HCT116 (cell line): ENCODE measurements at regions not wholly inside any gene's neighbourhood (a gene's known extent, or its start where the extent isn't known, plus 50 kb on each side); places are given as distances from the start of the nearest gene placed in this dataset.

Experiments
- ATAC-seq: fragments of 200-7000 bp; cut with Tn5 transposase; 2 replicates; pipeline ENCODE4 v1.9.1; 2020; ENCODE audit warnings: mild to moderate bottlenecking, moderate library complexity
- BruUV-seq: library from RNA; stranded (reverse); fragments of 400-500 nt; replicated peaks from 2 replicates; lab custom pipeline; 2021; lab: Mats Ljungman, UMichigan
- CTCF ChIA-PET: fragments of 300-600 bp; sonication (Branson Sonifier 250); formaldehyde crosslinking; loops from one replicate; lab custom pipeline; 2021; ENCODE audit warnings: antibody characterized with exemption; lab: Charles Lee
- POLR2A ChIA-PET: fragments of 300-600, 350-600 bp; sonication (Branson Sonifier 250); formaldehyde crosslinking; loops from one replicate; lab custom pipeline; 2021; ENCODE audit warnings: antibody characterized with exemption; lab: Charles Lee
- RAD21 ChIA-PET, 2 experiments: fragments of 300-600 bp; sonication (Branson Sonifier 250); formaldehyde crosslinking; loops; one replicate each; lab custom pipeline; 2023; ENCODE audit warnings: low total read pairs in 2 of 2; ENCODE audit not compliant: uncharacterized antibody in 2 of 2, unreplicated experiment in 2 of 2, low non-redundant PET in 1 of 2; lab: Charles Lee
- DNase-seq: peaks from one replicate; pipeline ENCODE4 v3.0.0-alpha.2; 2010; ENCODE audit warnings: low read depth, low spot score
- H2AFZ ChIP-seq: fragments of 200-600 bp; shearing (Covaris generic), sonication (generic); 2 replicates; pipeline ENCODE4 v1.6.1; 2017; ENCODE audit warnings: low read depth, mixed run types, mixed read lengths, antibody characterized with exemption, low read length; ENCODE audit not compliant: poor library complexity, severe bottlenecking
- H3K27ac ChIP-seq: 2 replicates; pipeline ENCODE4 v1.5.1; 2012; ENCODE audit warnings: low read depth, low read length
- H3K27me3 ChIP-seq: fragments of 200-600 bp; sonication (generic); 2 replicates; pipeline ENCODE4 v1.6.1; 2016; ENCODE audit warnings: mixed run types, low read length, mixed read lengths; ENCODE audit not compliant: insufficient read depth
- H3K36me3 ChIP-seq, 2 experiments: fragments of 200-500 bp in 1 of 2; fragments of 200-600 bp in 1 of 2; sonication (Bioruptor generic) in 1 of 2; sonication (generic) in 1 of 2; 2 replicates each; pipeline versions ENCODE4 v1.5.1 to v1.6.1; 2014 to 2016; ENCODE audit warnings: low read length in 2 of 2, inconsistent platforms in 1 of 2, mixed read lengths in 1 of 2, mixed run types in 1 of 2; ENCODE audit not compliant: insufficient read depth in 2 of 2, control insufficient read depth in 1 of 2
- H3K4me1 ChIP-seq, 2 experiments: fragments of 200-600 bp in 1 of 2; sonication (generic) in 1 of 2; 2 replicates each; pipeline versions ENCODE4 v1.5.1 to v1.6.1; 2012 to 2017; ENCODE audit warnings: low read length in 2 of 2, inconsistent platforms in 1 of 2, mild to moderate bottlenecking in 1 of 2, mixed read lengths in 1 of 2, mixed run types in 1 of 2, moderate library complexity in 1 of 2; ENCODE audit not compliant: insufficient read depth in 2 of 2, control insufficient read depth in 1 of 2
- H3K4me2 ChIP-seq: fragments of 200-600 bp; sonication (generic); 2 replicates; pipeline ENCODE4 v1.6.1; 2017; ENCODE audit warnings: mixed run types, low read length, mixed read lengths
- H3K4me3 ChIP-seq, 2 experiments: fragments of 200-600 bp in 1 of 2; sonication (generic) in 1 of 2; replicated peaks in 1 of 2; 2 replicates each; pipeline ENCODE4 v1.5.1; 2011 to 2016; ENCODE audit warnings: low read length in 2 of 2, control low read depth in 1 of 2, low read depth in 1 of 2, mild to moderate bottlenecking in 1 of 2, mixed read lengths in 1 of 2, mixed run types in 1 of 2
- H3K79me2 ChIP-seq: fragments of 200-600 bp; sonication (generic); 2 replicates; pipeline ENCODE4 v1.6.1; 2017; ENCODE audit warnings: mild to moderate bottlenecking, mixed run types, low read length, moderate library complexity, mixed read lengths; ENCODE audit not compliant: insufficient read depth
- H3K9ac ChIP-seq: fragments of 200-600 bp; sonication (generic); 2 replicates; pipeline ENCODE4 v1.6.1; 2016; ENCODE audit warnings: low read length, mixed read lengths
- H3K9me2 ChIP-seq: fragments of 200-600 bp; sonication (generic), shearing (Covaris generic); 2 replicates; pipeline ENCODE4 v1.6.1; 2017; ENCODE audit warnings: mixed run types, mild to moderate bottlenecking, moderate library complexity; ENCODE audit not compliant: insufficient read depth
- H3K9me3 ChIP-seq, 2 experiments: fragments of 200-500 bp in 1 of 2; fragments of 200-600 bp in 1 of 2; sonication (Bioruptor generic) in 1 of 2; sonication (generic) in 1 of 2; 2 replicates each; pipeline ENCODE4 v1.6.1; 2014 to 2017; ENCODE audit warnings: low read length in 2 of 2, mixed read lengths in 2 of 2, inconsistent platforms in 1 of 2, low read depth in 1 of 2, mild to moderate bottlenecking in 1 of 2, mixed run types in 1 of 2, moderate library complexity in 1 of 2; ENCODE audit not compliant: control insufficient read depth in 1 of 2, insufficient read depth in 1 of 2
- H4K20me1 ChIP-seq: fragments of 200-600 bp; sonication (generic), shearing (Covaris generic); 2 replicates; pipeline ENCODE4 v1.6.1; 2017; ENCODE audit warnings: mixed run types, mild to moderate bottlenecking, moderate library complexity; ENCODE audit not compliant: insufficient read depth
- ATF3 ChIP-seq: IDR thresholded peaks from 2 replicates; pipeline ENCODE4 v1.6.1; 2012
- CBX3 ChIP-seq: IDR thresholded peaks from 2 replicates; pipeline ENCODE4 v1.6.1; 2012; ENCODE audit warnings: low read depth
- EGR1 ChIP-seq: IDR thresholded peaks from 2 replicates; pipeline ENCODE4 v1.6.1; 2012; ENCODE audit warnings: low read depth
- ELF1 ChIP-seq: IDR thresholded peaks from 2 replicates; pipeline ENCODE4 v1.6.1; 2012; ENCODE audit warnings: low read depth, borderline replicate concordance
- EZH2 ChIP-seq: fragments of 200-600 bp; sonication (generic); IDR thresholded peaks from 2 replicates; pipeline ENCODE4 v1.6.1; 2017; ENCODE audit warnings: antibody characterized with exemption, mixed run types
- EZH2phosphoT487 ChIP-seq: fragments of 200-600 bp; IDR thresholded peaks from 2 replicates; pipeline ENCODE4 v1.6.1; 2018; ENCODE audit warnings: antibody characterized with exemption, borderline replicate concordance
- FOSL1 ChIP-seq: IDR thresholded peaks from 2 replicates; pipeline ENCODE4 v1.6.1; 2012; ENCODE audit warnings: low read depth
- MAX ChIP-seq: IDR thresholded peaks from 2 replicates; pipeline ENCODE4 v1.6.1; 2012
- POLR2A ChIP-seq: IDR thresholded peaks from 2 replicates; pipeline ENCODE4 v1.7.0; 2011; ENCODE audit warnings: borderline replicate concordance; ENCODE audit not compliant: insufficient read depth, insufficient read length; ENCODE audit errors: extremely low read depth
- POLR2AphosphoS5 ChIP-seq: IDR thresholded peaks from 2 replicates; pipeline ENCODE4 v1.6.1; 2011; ENCODE audit warnings: mild to moderate bottlenecking, low read depth, low read length, moderate library complexity
- RAD21 ChIP-seq: IDR thresholded peaks from 2 replicates; pipeline ENCODE4 v1.6.1; 2012; ENCODE audit warnings: low read depth, mild to moderate bottlenecking
- SRF ChIP-seq: IDR thresholded peaks from 2 replicates; pipeline ENCODE4 v1.6.1; 2012; ENCODE audit warnings: low read depth
- TCF7L2 ChIP-seq: IDR thresholded peaks from 2 replicates; pipeline ENCODE4 v1.7.0; 2011; ENCODE audit warnings: borderline replicate concordance, inconsistent platforms; ENCODE audit not compliant: insufficient read depth, insufficient read length; ENCODE audit errors: extremely low read depth
- ZBTB33 ChIP-seq: IDR thresholded peaks from 2 replicates; pipeline ENCODE4 v1.6.1; 2011; ENCODE audit warnings: mild to moderate bottlenecking, low read length, moderate library complexity; ENCODE audit not compliant: insufficient replicate concordance; ENCODE audit errors: extremely low read depth
- ZFX ChIP-seq: fragments of 450-650 bp; IDR thresholded peaks from 2 replicates; pipeline ENCODE4 v1.6.1; 2017
- ZNF274 ChIP-seq: fragments of 200-500 bp; sonication (Bioruptor generic); IDR thresholded peaks from 2 replicates; pipeline ENCODE4 v1.6.1; 2014; ENCODE audit warnings: mild to moderate bottlenecking, low read depth, low read length, inconsistent platforms
- intact Hi-C: fragments of 100-400 bp; cut with micrococcal nuclease; formaldehyde crosslinking; loops from 2 replicates; pipeline ENCODE4 v1.10.0; 2022
- TF ChIP-seq, protein P1 (sequence below): IDR thresholded peaks from 2 replicates; pipeline ENCODE4 v1.6.1; 2012; ENCODE audit warnings: low read depth

DNA sequence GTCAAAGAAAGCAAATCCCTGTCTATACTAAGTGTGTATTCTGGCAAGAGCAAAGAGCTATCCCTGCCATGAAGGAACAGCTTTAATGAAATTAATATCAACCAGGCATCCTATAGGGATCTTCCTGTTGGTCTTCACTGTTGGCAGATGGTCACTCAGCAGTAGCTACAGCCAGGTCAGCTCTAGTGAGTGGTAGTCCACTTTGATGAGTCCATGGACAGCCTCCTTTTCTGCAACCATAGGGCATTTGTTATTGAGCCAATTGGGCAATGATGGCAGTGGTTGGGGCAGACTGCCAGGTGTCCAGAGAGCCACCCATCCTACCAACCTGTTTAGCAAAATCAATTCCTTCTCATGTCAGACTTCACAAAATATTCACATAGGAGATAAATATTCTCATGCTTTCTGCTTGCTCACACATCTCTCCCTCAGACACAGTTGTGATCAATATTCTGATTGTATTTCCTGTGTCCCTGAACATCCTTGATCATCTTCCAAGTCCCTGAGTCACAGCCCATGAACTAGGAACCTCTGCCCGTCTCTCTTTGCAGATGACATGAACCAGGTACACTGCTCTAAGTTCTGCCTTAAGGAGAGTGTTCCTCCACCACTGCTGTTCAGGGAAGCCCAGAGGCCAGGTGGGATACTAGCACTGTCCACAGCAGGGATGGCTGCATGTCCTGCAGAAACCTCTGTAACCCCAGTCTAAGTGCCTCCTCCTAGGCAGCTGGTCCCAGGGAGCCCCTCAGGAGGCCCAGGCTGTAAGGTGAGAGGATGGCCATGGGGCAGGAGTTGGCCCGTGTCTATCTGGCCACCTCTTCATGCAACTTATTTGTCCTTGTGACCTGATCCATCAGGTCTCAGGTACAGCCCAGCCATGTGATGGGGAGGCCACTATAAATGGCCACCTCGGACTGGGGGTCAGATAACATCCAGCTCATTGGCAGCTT, 74.2 kb upstream of the IGLL5 start:
- TF ChIP-seq FOSL1 (no peak), POLR2A (no peak), EGR1 (no peak), EZH2phosphoT487 (no peak), ATF3 (no peak), ZNF274 (no peak), ELF1 (no peak), CBX3 (no peak), RAD21 (no peak), SRF (no peak), ZBTB33 (no peak), TCF7L2 (no peak), MAX (no peak), POLR2AphosphoS5 (no peak), EZH2 (no peak), ZFX (no peak)
- TF ChIP-seq, protein P1, sequence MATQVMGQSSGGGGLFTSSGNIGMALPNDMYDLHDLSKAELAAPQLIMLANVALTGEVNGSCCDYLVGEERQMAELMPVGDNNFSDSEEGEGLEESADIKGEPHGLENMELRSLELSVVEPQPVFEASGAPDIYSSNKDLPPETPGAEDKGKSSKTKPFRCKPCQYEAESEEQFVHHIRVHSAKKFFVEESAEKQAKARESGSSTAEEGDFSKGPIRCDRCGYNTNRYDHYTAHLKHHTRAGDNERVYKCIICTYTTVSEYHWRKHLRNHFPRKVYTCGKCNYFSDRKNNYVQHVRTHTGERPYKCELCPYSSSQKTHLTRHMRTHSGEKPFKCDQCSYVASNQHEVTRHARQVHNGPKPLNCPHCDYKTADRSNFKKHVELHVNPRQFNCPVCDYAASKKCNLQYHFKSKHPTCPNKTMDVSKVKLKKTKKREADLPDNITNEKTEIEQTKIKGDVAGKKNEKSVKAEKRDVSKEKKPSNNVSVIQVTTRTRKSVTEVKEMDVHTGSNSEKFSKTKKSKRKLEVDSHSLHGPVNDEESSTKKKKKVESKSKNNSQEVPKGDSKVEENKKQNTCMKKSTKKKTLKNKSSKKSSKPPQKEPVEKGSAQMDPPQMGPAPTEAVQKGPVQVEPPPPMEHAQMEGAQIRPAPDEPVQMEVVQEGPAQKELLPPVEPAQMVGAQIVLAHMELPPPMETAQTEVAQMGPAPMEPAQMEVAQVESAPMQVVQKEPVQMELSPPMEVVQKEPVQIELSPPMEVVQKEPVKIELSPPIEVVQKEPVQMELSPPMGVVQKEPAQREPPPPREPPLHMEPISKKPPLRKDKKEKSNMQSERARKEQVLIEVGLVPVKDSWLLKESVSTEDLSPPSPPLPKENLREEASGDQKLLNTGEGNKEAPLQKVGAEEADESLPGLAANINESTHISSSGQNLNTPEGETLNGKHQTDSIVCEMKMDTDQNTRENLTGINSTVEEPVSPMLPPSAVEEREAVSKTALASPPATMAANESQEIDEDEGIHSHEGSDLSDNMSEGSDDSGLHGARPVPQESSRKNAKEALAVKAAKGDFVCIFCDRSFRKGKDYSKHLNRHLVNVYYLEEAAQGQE, result no peak
- TF ChIP-seq, all 23 proteins: peak for 0
- H2AFZ ChIP-seq, result no peak overlapping the region
- H3K4me1 ChIP-seq, result no peaks in the 10 kb centered on the region
- ChIA-PET RAD21 (no interaction called here), CTCF (interaction anchor here (1.1 to 2.9 kb wide), 2 partner anchors 71 to 141 kb away, joined by 3 to 10 read pairs; no protein-coding TSS in a partner anchor), POLR2A (no interaction called here)
- ATAC-seq (no peak), DNase-seq (no peak)
- intact Hi-C loops, result no loop called here
- H3K27ac ChIP-seq, result no peak overlapping the region
- H3K27me3 ChIP-seq, result no peaks in the 10 kb centered on the region
- no peaks in the 10 kb centered on the region for H3K79me2 ChIP-seq
- no peaks in the 10 kb centered on the region for H4K20me1 ChIP-seq
- no peak overlapping the region for H3K9ac ChIP-seq
- no peaks in the 10 kb centered on the region for H3K36me3 ChIP-seq
- no peak overlapping the region for H3K4me2 ChIP-seq
- BruUV-seq, result no TSS peak
- H3K9me2 ChIP-seq, result no peaks in the 10 kb centered on the region
- no peaks in the 10 kb centered on the region for H3K9me3 ChIP-seq
- no peak overlapping the region for H3K4me3 ChIP-seq
